K562 (cell line): ENCODE measurements at regions not wholly inside any gene's neighbourhood (a gene's known extent, or its start where the extent isn't known, plus 50 kb on each side); places are given as distances from the start of the nearest gene placed in this dataset.
A peak's percentile ranks its signal among the peaks of the same experiment; 100 is the strongest.

Source experiments
- ATAC-seq: fragments of 200-7000 bp; cut with Tn5 transposase; 3 replicates; pipeline ENCODE4 v1.9.1; 2020; ENCODE audit warnings: moderate library complexity
- BruUV-seq: library from RNA; stranded (reverse); fragments of 400-500 nt; replicated peaks from 2 replicates; lab custom pipeline; 2021; lab: Mats Ljungman, UMichigan
- CTCF ChIA-PET: fragments of 300-600 bp; formaldehyde crosslinking; extraction: SDS; loops from one replicate; lab custom pipeline; 2021; ENCODE audit warnings: low intra/inter-chr PET ratio; lab: Yijun Ruan, JAX
- POLR2A ChIA-PET: fragments of 300-600, 350-650 bp; sonication (Branson Sonifier 250); formaldehyde crosslinking; extraction: SDS; loops from one replicate; lab custom pipeline; 2021; ENCODE audit warnings: antibody characterized with exemption, inconsistent platforms; lab: Yijun Ruan, JAX
- DNase-seq, 4 experiments: peaks; one replicate each; pipeline versions ENCODE4 v3.0.0 to v3.0.0-alpha.2; 2011 to 2018; ENCODE audit warnings: low spot score in 3 of 4, mixed read lengths in 3 of 4; ENCODE audit errors: extremely low read depth in 1 of 4
- FAIRE-seq: peaks from 2 replicates; lab custom pipeline; 2011; peaks lifted over from hg19 to GRCh38; lab: Jason Lieb, UNC
- H2AFZ ChIP-seq: 2 replicates; pipeline ENCODE4 v1.6.0; 2011; ENCODE audit warnings: low read depth, low read length, control low read depth, inconsistent platforms
- H3K27ac ChIP-seq: fragments of 200-600 bp; 3 replicates; pipeline ENCODE4 v1.8.0; 2011; ENCODE audit warnings: low read depth, mild to moderate bottlenecking, control low read depth, inconsistent platforms, low read length, moderate library complexity, mixed read lengths; ENCODE audit errors: extremely low read depth
- H3K27me3 ChIP-seq, 2 experiments: fragments of 300-600 bp in 1 of 2; 2 replicates in 1 of 2; 3 replicates in 1 of 2; pipeline versions ENCODE4 v1.6.0 to v1.8.0; 2011; ENCODE audit warnings: inconsistent platforms in 2 of 2, low read length in 2 of 2, mild to moderate bottlenecking in 1 of 2, mixed read lengths in 1 of 2, moderate library complexity in 1 of 2; ENCODE audit not compliant: control insufficient read depth in 2 of 2, insufficient read depth in 2 of 2
- H3K36me3 ChIP-seq: fragments of 300-600 bp; 3 replicates; pipeline ENCODE4 v1.8.0; 2011; ENCODE audit warnings: mild to moderate bottlenecking, low read length, inconsistent platforms; ENCODE audit not compliant: control insufficient read depth, insufficient read depth
- H3K4me1 ChIP-seq, 2 experiments: fragments of 200-600 bp in 1 of 2; replicated peaks in 1 of 2; 2 replicates in 1 of 2; 3 replicates in 1 of 2; pipeline versions ENCODE4 v1.5.1 to v1.8.0; 2011; ENCODE audit warnings: inconsistent platforms in 2 of 2, low read length in 2 of 2, mild to moderate bottlenecking in 1 of 2, mixed read lengths in 1 of 2, moderate library complexity in 1 of 2; ENCODE audit not compliant: control insufficient read depth in 2 of 2, insufficient read depth in 2 of 2
- H3K4me2 ChIP-seq: 2 replicates; pipeline ENCODE4 v1.6.1; 2011; ENCODE audit warnings: low read length, control low read depth, inconsistent platforms, mixed read lengths; ENCODE audit not compliant: insufficient read depth
- H3K4me3 ChIP-seq: fragments of 200-600 bp; sonication (generic), shearing (Covaris generic); 2 replicates; pipeline ENCODE4 v1.5.1; 2016; ENCODE audit warnings: control low read depth, inconsistent platforms
- H3K79me2 ChIP-seq: fragments of 200-600 bp; 3 replicates; pipeline ENCODE4 v1.8.0; 2011; ENCODE audit warnings: low read length, inconsistent platforms; ENCODE audit not compliant: control insufficient read depth, insufficient read depth
- H3K9ac ChIP-seq, 2 experiments: 2 replicates each; pipeline versions ENCODE4 v1.6.0 to v1.6.1; 2011; ENCODE audit warnings: low read depth in 2 of 2, low read length in 2 of 2, control low read depth in 1 of 2, inconsistent platforms in 1 of 2, mild to moderate bottlenecking in 1 of 2, mixed read lengths in 1 of 2; ENCODE audit not compliant: insufficient read depth in 1 of 2
- H3K9me1 ChIP-seq: one replicate; pipeline ENCODE4 v1.6.0; 2011; ENCODE audit warnings: inconsistent platforms, mild to moderate bottlenecking, low read length, moderate library complexity; ENCODE audit not compliant: control insufficient read depth, insufficient read depth
- H3K9me3 ChIP-seq: replicated peaks from 2 replicates; pipeline ENCODE4 v1.5.1; 2011; ENCODE audit warnings: low read depth, low read length, inconsistent platforms; ENCODE audit not compliant: control insufficient read depth, insufficient read depth
- H4K20me1 ChIP-seq: replicated peaks from 2 replicates; pipeline ENCODE4 v1.6.1; 2011; ENCODE audit warnings: low read length, inconsistent platforms, mixed read lengths; ENCODE audit not compliant: control insufficient read depth, insufficient read depth
- CAMTA2 ChIP-seq: fragments of 250-450 bp; sonication (Bioruptor Pico); conservative IDR thresholded peaks from 2 replicates; pipeline ENCODE4 v1.5.1; 2022
- CCNT2 ChIP-seq: IDR thresholded peaks from 2 replicates; pipeline ENCODE4 v1.6.1; 2011; ENCODE audit warnings: borderline replicate concordance, low read depth, mild to moderate bottlenecking, moderate library complexity, mixed read lengths, low read length; ENCODE audit not compliant: insufficient read length; ENCODE audit errors: extremely low read depth
- EZH2 ChIP-seq: IDR thresholded peaks from 2 replicates; pipeline ENCODE4 v1.6.1; 2012; ENCODE audit warnings: low read depth, mild to moderate bottlenecking, inconsistent platforms, low read length, borderline replicate concordance
- GTF2E2 ChIP-seq: fragments of 200-800 bp; sonication (Bioruptor generic); IDR thresholded peaks from 2 replicates; pipeline ENCODE4 v1.6.1; 2016; ENCODE audit warnings: missing genetic modification characterization, missing compliant biosample characterization
- HDAC1 ChIP-seq, 2 experiments: fragments of 450-650 bp; IDR thresholded peaks; 2 replicates each; pipeline ENCODE4 v1.6.1; 2016 to 2017; ENCODE audit warnings: inconsistent platforms in 1 of 2, mild to moderate bottlenecking in 1 of 2, moderate library complexity in 1 of 2
- HDGF ChIP-seq: fragments of 450-650 bp; IDR thresholded peaks from 2 replicates; pipeline ENCODE4 v1.6.1; 2016
- ID3 ChIP-seq, 2 experiments: fragments of 250-450 bp in 1 of 2; fragments of 450-650 bp in 1 of 2; sonication (Bioruptor Pico) in 1 of 2; IDR thresholded peaks; 2 replicates each; pipeline versions ENCODE4 v1.6.1 to v1.8.0; 2016 to 2021; ENCODE audit warnings: mild to moderate bottlenecking in 2 of 2, moderate library complexity in 2 of 2, missing compliant biosample characterization in 1 of 2, missing genetic modification characterization in 1 of 2
- NFE2 ChIP-seq: IDR thresholded peaks from 2 replicates; pipeline ENCODE4 v1.6.1; 2014; ENCODE audit warnings: antibody characterized with exemption, low read depth
- NFIX ChIP-seq: fragments of 250-450 bp; sonication (Bioruptor Pico); IDR thresholded peaks from 2 replicates; pipeline ENCODE4 v1.4.0; 2020; ENCODE audit warnings: low read depth, mild to moderate bottlenecking, moderate library complexity
- PBX2 ChIP-seq, 2 experiments: IDR thresholded peaks in 1 of 2; conservative IDR thresholded peaks in 1 of 2; 2 replicates each; pipeline ENCODE4 v1.6.1; 2016; ENCODE audit warnings: low read depth in 2 of 2, mild to moderate bottlenecking in 1 of 2, missing compliant biosample characterization in 1 of 2, missing genetic modification characterization in 1 of 2, moderate library complexity in 1 of 2
- SRSF3 ChIP-seq: fragments of 200-400 bp; formaldehyde crosslinking; IDR thresholded peaks from 2 replicates; pipeline ENCODE4 v1.6.1; 2016; ENCODE audit warnings: mild to moderate bottlenecking, low read length, moderate library complexity; ENCODE audit not compliant: insufficient read depth
- ZNF311 ChIP-seq: fragments of 250-450 bp; sonication (Bioruptor Pico); IDR thresholded peaks from 2 replicates; pipeline ENCODE4 v1.4.0; 2020; ENCODE audit warnings: mild to moderate bottlenecking, moderate library complexity
- ZNF696 ChIP-seq: fragments of 250-450 bp; sonication (Bioruptor Pico); conservative IDR thresholded peaks from 2 replicates; pipeline ENCODE4 v1.4.0; 2020; ENCODE audit warnings: mild to moderate bottlenecking, moderate library complexity
- WGBS: fragments of 100-300 bp; shearing (Covaris generic); methylation state at CpG from one replicate; pipeline ENCODE4 v1.1.6; 2016; ENCODE audit warnings: low coverage, mixed read lengths; ENCODE audit not compliant: insufficient coverage; ENCODE audit errors: missing lambda C conversion rate; 5-methylcytosine and 5-hydroxymethylcytosine counted together
- in situ Hi-C: fragments of 300-500 bp; cut with MboI; formaldehyde crosslinking; loops from 4 replicates; pipeline ENCODE4 v1.15.0; 2018; ENCODE audit warnings: inconsistent platforms, mixed read lengths
- intact Hi-C: fragments of 100-400 bp; cut with micrococcal nuclease; formaldehyde crosslinking; loops from 2 replicates; pipeline ENCODE4 v1.14.2; 2022

GRCh38 chr7:25617214-25617613, 388.9 kb upstream of the NPVF start:
- ATAC-seq: no peak
- TF ChIP-seq HDGF (no peak), PBX2 (CRISPR knock-in tag; IDR thresholded peaks at IDR 0.05; ENCODE audit: low read depth) (no peak), PBX2 (tag; conservative IDR thresholded peaks at IDR 0.05; ENCODE audit: low read depth) (peak; percentile 26; the same call in 1 of the 2 replicates)
- Histone ChIP-seq H3K4me2 (no peak overlapping the region), H3K9ac (no peak overlapping the region), H3K27me3 (peaks cover 2 to 10% of the 10 kb centered on the region in 2 experiments), H3K4me3 (no peak overlapping the region), H3K9me1 (no peaks in the 10 kb centered on the region), H3K36me3 (no peaks in the 10 kb centered on the region), H3K79me2 (no peaks in the 10 kb centered on the region), H3K4me1 (no peaks in the 10 kb centered on the region), H3K9me3 (no peaks in the 10 kb centered on the region), H3K27ac (no peak overlapping the region), H2AFZ (no peak overlapping the region), H4K20me1 (no peaks in the 10 kb centered on the region)
- DNase-seq: no peak
- ChIA-PET CTCF (interaction anchor here (0.6 kb wide), 1 partner anchor 368 kb away, joined by 3 read pairs; no protein-coding TSS in a partner anchor), POLR2A (interaction anchor here (0.8 kb wide), 1 partner anchor 351 kb away, joined by 3 read pairs; no protein-coding TSS in a partner anchor)
- 2% methylated on average over 4 of the region's 4 CpGs for WGBS
- FAIRE-seq: no peak
- BruUV-seq: no TSS peak
- intact Hi-C loops (no loop called here), in situ Hi-C loops (no loop called here)

GRCh38 chr7:25617673-25618072, 389.4 kb upstream of the NPVF start:
- no TSS peak for BruUV-seq
- in situ Hi-C loops: no loop called here
- POLR2A ChIA-PET: no interaction called here
- Histone ChIP-seq H2AFZ (no peak overlapping the region), H3K27ac (no peak overlapping the region), H3K9me3 (no peaks in the 10 kb centered on the region), H3K4me1 (no peaks in the 10 kb centered on the region), H3K4me3 (no peak overlapping the region), H4K20me1 (no peaks in the 10 kb centered on the region), H3K79me2 (no peaks in the 10 kb centered on the region), H3K9ac (no peak overlapping the region), H3K9me1 (no peaks in the 10 kb centered on the region), H3K27me3 (peaks cover 2 to 10% of the 10 kb centered on the region in 2 experiments), H3K4me2 (no peak overlapping the region), H3K36me3 (no peaks in the 10 kb centered on the region)
- DNase-seq (no peak), FAIRE-seq (no peak), ATAC-seq (no peak)
- intact Hi-C loops: no loop called here
- CTCF ChIA-PET: interaction anchor here (0.6 kb wide), 1 partner anchor 368 kb away, joined by 3 read pairs; no protein-coding TSS in a partner anchor
- 6% methylated on average over 2 of the region's 2 CpGs for WGBS
- TF ChIP-seq ZNF696 (no peak), NFIX (CRISPR knock-in tag) (no peak), ZNF311 (CRISPR knock-in tag) (no peak), GTF2E2 (tag) (no peak), CAMTA2 (no peak), ID3 (CRISPR knock-in tag; IDR thresholded peaks at IDR 0.05) (no peak), ID3 (tag; IDR thresholded peaks at IDR 0.05) (no peak), CCNT2 (no peak), EZH2 (no peak), HDAC1 (IDR thresholded peaks at IDR 0.05) (no peak), NFE2 (no peak), SRSF3 (no peak)
